ENCODE measurements at regions not wholly inside any gene's neighbourhood (a gene's known extent, or its start where the extent isn't known, plus 50 kb on each side); places are given as distances from the start of the nearest gene placed in this dataset.

GRCh38 chr18:78072375-78072774, 822.7 kb downstream of the GALR1 start:
- H3K27me3 ChIP-seq: peaks cover 0 to 5% of the 10 kb centered on the region in 2 donors
- TF ChIP-seq POLR2A (IDR thresholded peaks at IDR 0.05) (no peak), CTCF (IDR thresholded peaks at IDR 0.05) (no peak), POLR2AphosphoS5 (IDR thresholded peaks at IDR 0.05) (no peak)
- no peak overlapping the region for H3K27ac ChIP-seq
- H3K36me3 ChIP-seq: no peaks in the 10 kb centered on the region
- intact Hi-C loops (cut with DNase I; ENCODE audit: low total_unique reads): no loop called here
- no peaks in the 10 kb centered on the region for H3K4me1 ChIP-seq
- no peaks in the 10 kb centered on the region for H3K9me3 ChIP-seq
- H3K4me3 ChIP-seq: no peak overlapping the region
- no peak for DNase-seq (ENCODE audit: low spot score in 2 of 2)

- H3K9me3 ChIP-seq: no peaks in the 10 kb centered on the region
- H3K27ac ChIP-seq: no peak overlapping the region
- no peak overlapping the region for H3K4me3 ChIP-seq
- DNase-seq (ENCODE audit: low spot score in 2 of 2): no peak
- no peaks in the 10 kb centered on the region for H3K4me1 ChIP-seq
- H3K27me3 ChIP-seq: peaks cover 0 to 5% of the 10 kb centered on the region in 2 donors
- intact Hi-C loops (cut with DNase I; ENCODE audit: low total_unique reads): no loop called here
- no peak for TF ChIP-seq POLR2A (IDR thresholded peaks at IDR 0.05)
- TF ChIP-seq POLR2AphosphoS5 (IDR thresholded peaks at IDR 0.05): no peak
- TF ChIP-seq CTCF (IDR thresholded peaks at IDR 0.05): no peak
- no peaks in the 10 kb centered on the region for H3K36me3 ChIP-seq
Measured at GRCh38 chr18:78073275-78073674, 823.6 kb downstream of the GALR1 start.

- Histone ChIP-seq H3K4me3 (no peak overlapping the region), H3K27me3 (peaks cover 0 to 5% of the 10 kb centered on the region in 2 donors), H3K4me1 (no peaks in the 10 kb centered on the region), H3K36me3 (no peaks in the 10 kb centered on the region), H3K27ac (no peak overlapping the region), H3K9me3 (no peaks in the 10 kb centered on the region)
- TF ChIP-seq CTCF (IDR thresholded peaks at IDR 0.05) (no peak), POLR2A (IDR thresholded peaks at IDR 0.05) (no peak), POLR2AphosphoS5 (IDR thresholded peaks at IDR 0.05) (no peak)
- intact Hi-C loops (cut with DNase I; ENCODE audit: low total_unique reads): no loop called here
- no peak for DNase-seq (ENCODE audit: low spot score in 2 of 2)
Measured at GRCh38 chr18:78074400-78075020, 824.9 kb downstream of the GALR1 start.

GRCh38 chr18:78080081-78080480, 830.4 kb downstream of the GALR1 start:
- Histone ChIP-seq H3K27me3 (peaks cover 0 to 6% of the 10 kb centered on the region in 2 donors), H3K36me3 (no peaks in the 10 kb centered on the region), H3K9me3 (no peaks in the 10 kb centered on the region), H3K4me1 (no peaks in the 10 kb centered on the region), H3K4me3 (no peak overlapping the region), H3K27ac (no peak overlapping the region)
- intact Hi-C loops (cut with DNase I; ENCODE audit: low total_unique reads): no loop called here
- no peak for DNase-seq (ENCODE audit: low spot score in 2 of 2)
- TF ChIP-seq CTCF (IDR thresholded peaks at IDR 0.05): no peak
- TF ChIP-seq POLR2A (IDR thresholded peaks at IDR 0.05): no peak
- no peak for TF ChIP-seq POLR2AphosphoS5 (IDR thresholded peaks at IDR 0.05)

- H3K36me3 ChIP-seq: no peaks in the 10 kb centered on the region
- no peaks in the 10 kb centered on the region for H3K9me3 ChIP-seq
- DNase-seq (ENCODE audit: low spot score in 2 of 2): no peak
- TF ChIP-seq POLR2AphosphoS5 (IDR thresholded peaks at IDR 0.05) (no peak), CTCF (IDR thresholded peaks at IDR 0.05) (no peak), POLR2A (IDR thresholded peaks at IDR 0.05) (no peak)
- no peak overlapping the region for H3K27ac ChIP-seq
- intact Hi-C loops (cut with DNase I; ENCODE audit: low total_unique reads): no loop called here
- H3K27me3 ChIP-seq: peaks cover 0 to 10% of the 10 kb centered on the region in 2 donors
- no peak overlapping the region for H3K4me3 ChIP-seq
- H3K4me1 ChIP-seq: no peaks in the 10 kb centered on the region
Measured at GRCh38 chr18:78080761-78081160, 831.1 kb downstream of the GALR1 start.
